Fibroblast of skin of right quadriceps (primary cell): ENCODE measurements at regions not wholly inside any gene's neighbourhood (a gene's known extent, or its start where the extent isn't known, plus 50 kb on each side); places are given as distances from the start of the nearest gene placed in this dataset.

Source experiments
- DNase-seq: peaks from one replicate; pipeline ENCODE4 v3.0.0-alpha.2; 2013

GRCh38 chr5:173767574-173768266 is 120.4 kb upstream of the CPEB4 start:
- DNase-seq = no peak

GRCh38 chr5:173768267-173768806 is 119.8 kb upstream of the CPEB4 start:
- DNase-seq = no peak

- DNase-seq = no peak
Measured at GRCh38 chr5:173768891-173769290, 119.3 kb upstream of the CPEB4 start.

GRCh38 chr5:173770637-173771036 is 117.5 kb upstream of the CPEB4 start:
- DNase-seq = no peak

- no peak for DNase-seq
Measured at GRCh38 chr5:173771121-173771724, 116.9 kb upstream of the CPEB4 start.

GRCh38 chr5:173771725-173772383 is 116.3 kb upstream of the CPEB4 start:
- no peak for DNase-seq

- no peak for DNase-seq
Measured at GRCh38 chr5:173772384-173773059, 115.6 kb upstream of the CPEB4 start.

- no peak for DNase-seq
Measured at GRCh38 chr5:173774271-173774761, 113.8 kb upstream of the CPEB4 start.

GRCh38 chr5:173775261-173776197 is 112.6 kb upstream of the CPEB4 start:
- no peak for DNase-seq

- DNase-seq = no peak
Measured at GRCh38 chr5:173777149-173777548, 111.0 kb upstream of the CPEB4 start.

GRCh38 chr5:173777674-173778073 is 110.5 kb upstream of the CPEB4 start:
- DNase-seq = no peak

- no peak for DNase-seq
Measured at GRCh38 chr5:173778152-173778782, 109.9 kb upstream of the CPEB4 start.

GRCh38 chr5:173778784-173779304 is 109.3 kb upstream of the CPEB4 start:
- no peak for DNase-seq

- no peak for DNase-seq
Measured at GRCh38 chr5:173780235-173781234, 107.6 kb upstream of the CPEB4 start.

GRCh38 chr5:173781432-173781815 is 106.7 kb upstream of the CPEB4 start:
- DNase-seq = no peak

GRCh38 chr5:173781816-173782670 is 106.1 kb upstream of the CPEB4 start:
- DNase-seq = peak; percentile 77

GRCh38 chr5:173782671-173783101 is 105.5 kb upstream of the CPEB4 start:
- DNase-seq = no peak

GRCh38 chr5:173783371-173783770 is 104.8 kb upstream of the CPEB4 start:
- DNase-seq = no peak

- DNase-seq = no peak
Measured at GRCh38 chr5:173785400-173785799, 102.7 kb upstream of the CPEB4 start.
